ENCODE measurements at regions not wholly inside any gene's neighbourhood (a gene's known extent, or its start where the extent isn't known, plus 50 kb on each side); places are given as distances from the start of the nearest gene placed in this dataset.

DNA sequence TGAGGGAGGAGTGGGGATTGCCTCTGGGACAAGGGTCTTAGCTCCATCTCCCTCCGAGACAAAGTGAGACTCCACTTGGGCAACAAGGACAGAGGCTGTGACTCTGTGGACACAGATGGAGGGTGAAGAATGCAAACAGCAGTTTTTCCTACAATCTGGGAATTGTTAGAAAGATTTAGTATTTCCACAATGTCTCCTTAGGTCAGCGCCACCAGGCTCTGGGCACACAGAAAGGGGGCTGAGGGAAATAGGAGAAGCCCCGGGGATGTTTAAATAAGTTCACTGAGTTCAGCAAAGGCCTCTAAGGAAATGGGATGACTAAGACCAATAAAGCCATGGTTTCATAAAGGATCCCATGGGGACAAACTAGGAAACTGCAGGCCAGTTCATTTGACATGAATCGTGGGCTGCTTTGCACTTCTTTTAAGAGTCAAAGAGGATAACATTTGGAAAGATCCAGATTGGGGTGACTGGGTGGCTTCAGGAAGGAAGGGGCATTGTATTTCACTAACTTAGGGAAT is 219.8 kb upstream of the GLI3 start:
- POLR2A ChIA-PET = no interaction called here
- 68% methylated on average over 4 of the region's 4 CpGs for WGBS (ENCODE audit: insufficient coverage)
- CTCF ChIA-PET = no interaction called here

DNA sequence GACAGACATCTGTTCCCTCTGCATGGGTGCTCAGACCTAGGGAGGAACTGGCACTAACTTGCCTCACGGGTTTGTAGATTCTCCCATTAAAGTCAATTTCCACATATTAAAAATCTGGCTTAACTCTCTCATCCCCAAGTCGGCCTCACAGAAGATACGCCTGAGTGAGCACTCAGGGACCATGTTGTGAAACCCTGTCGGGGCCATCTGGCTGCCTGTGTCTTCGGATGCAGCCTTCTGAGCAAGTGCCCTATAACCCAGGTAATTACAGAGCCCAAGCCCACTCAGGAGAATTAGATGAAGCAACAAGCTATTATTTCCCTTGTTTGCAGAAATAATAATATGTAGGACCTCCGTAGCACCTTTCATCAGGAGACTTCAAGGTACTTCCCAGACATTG is 219.3 kb upstream of the GLI3 start:
- peaks cover 0 to under 1% (median 0%) of the 10 kb centered on the region in 5 experiments for H3K9me3 ChIP-seq (ENCODE audit: control extremely low read depth in 1 of 5, control insufficient read depth in 4 of 5, insufficient read depth in 2 of 5, low read depth in 1 of 5, low read length in 4 of 5)
- CTCF ChIA-PET = no interaction called here
- H3K27me3 ChIP-seq (replicated peaks in 2 of 5; ENCODE audit: control insufficient read depth in 4 of 5, insufficient read depth in 5 of 5, low read length in 4 of 5) = peaks cover 0 to 44% (median 7%) of the 10 kb centered on the region in 5 experiments

More for the DNA sequence above, 219.8 kb upstream of the GLI3 start:
- Histone ChIP-seq H3K4me3 (ENCODE audit: control insufficient read depth in 1 of 7, extremely low read depth in 1 of 7, insufficient read depth in 4 of 7, low read depth in 2 of 7, low read length in 6 of 7) (no peak overlapping the region), H3K36me3 (ENCODE audit: control insufficient read depth in 4 of 4, insufficient read depth in 4 of 4, low read length in 3 of 4) (no peaks in the 10 kb centered on the region), H3K27me3 (replicated peaks in 2 of 5; ENCODE audit: control insufficient read depth in 4 of 5, insufficient read depth in 5 of 5, low read length in 4 of 5) (peaks cover 0 to 44% (median 7%) of the 10 kb centered on the region in 5 experiments), H3K4me1 (ENCODE audit: control extremely low read depth in 1 of 4, control insufficient read depth in 4 of 4, insufficient read depth in 4 of 4, low read length in 3 of 4) (peaks cover 0 to 13% (median 0%) of the 10 kb centered on the region in 4 experiments), H3K9me3 (ENCODE audit: control extremely low read depth in 1 of 5, control insufficient read depth in 4 of 5, insufficient read depth in 2 of 5, low read depth in 1 of 5, low read length in 4 of 5) (peaks cover 0 to 3% (median 0%) of the 10 kb centered on the region in 5 experiments), H3K27ac (ENCODE audit: insufficient read depth in 1 of 2, low read depth in 1 of 2, low read length in 2 of 2, poor library complexity in 1 of 2, severe bottlenecking in 2 of 2) (no peak overlapping the region)
- no peak for DNase-seq

DNA sequence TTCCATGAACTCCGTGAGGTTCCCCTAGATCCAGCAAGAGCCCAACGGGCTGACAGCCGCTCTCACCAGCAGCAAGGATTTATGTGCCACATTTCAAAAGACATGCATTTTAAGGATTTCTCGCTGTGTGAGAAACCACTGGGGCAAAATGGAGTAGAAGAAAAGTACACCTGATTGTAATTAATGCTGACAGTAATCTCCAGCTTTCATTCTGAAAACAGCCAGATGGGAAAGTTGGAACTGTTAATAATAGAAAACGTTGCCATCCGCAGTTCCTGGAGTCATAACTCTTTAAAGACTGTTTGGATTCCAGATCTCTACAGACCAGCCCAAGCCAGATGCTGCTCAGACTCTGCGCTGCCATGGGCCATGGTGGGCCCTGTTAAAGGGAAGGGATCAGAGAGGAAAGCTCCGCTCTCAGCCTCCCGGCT is 216.9 kb upstream of the GLI3 start:
- ChIA-PET POLR2A (no interaction called here), CTCF (no interaction called here)
- H3K27me3 ChIP-seq (replicated peaks in 2 of 5; ENCODE audit: control insufficient read depth in 4 of 5, insufficient read depth in 5 of 5, low read length in 4 of 5) = peaks cover 0 to 46% (median 12%) of the 10 kb centered on the region in 5 experiments
- no peak overlapping the region for H3K27ac ChIP-seq (ENCODE audit: insufficient read depth in 1 of 2, low read depth in 1 of 2, low read length in 2 of 2, poor library complexity in 1 of 2, severe bottlenecking in 2 of 2)
- H3K36me3 ChIP-seq (ENCODE audit: control insufficient read depth in 4 of 4, insufficient read depth in 4 of 4, low read length in 3 of 4) = no peaks in the 10 kb centered on the region
- DNase-seq = no peak
- no peak overlapping the region for H3K4me3 ChIP-seq (ENCODE audit: control insufficient read depth in 1 of 7, extremely low read depth in 1 of 7, insufficient read depth in 4 of 7, low read depth in 2 of 7, low read length in 6 of 7)
- H3K9me3 ChIP-seq (ENCODE audit: control extremely low read depth in 1 of 5, control insufficient read depth in 4 of 5, insufficient read depth in 2 of 5, low read depth in 1 of 5, low read length in 4 of 5) = peaks cover 0 to 2% (median 1%) of the 10 kb centered on the region in 5 experiments
- 36% methylated on average over 6 of the region's 9 CpGs for WGBS (ENCODE audit: insufficient coverage)
- peaks cover 0 to 13% (median 0%) of the 10 kb centered on the region in 4 experiments for H3K4me1 ChIP-seq (ENCODE audit: control extremely low read depth in 1 of 4, control insufficient read depth in 4 of 4, insufficient read depth in 4 of 4, low read length in 3 of 4)

More for the DNA sequence above, 219.3 kb upstream of the GLI3 start:
- Histone ChIP-seq H3K27ac (ENCODE audit: insufficient read depth in 1 of 2, low read depth in 1 of 2, low read length in 2 of 2, poor library complexity in 1 of 2, severe bottlenecking in 2 of 2) (no peak overlapping the region), H3K4me3 (ENCODE audit: control insufficient read depth in 1 of 7, extremely low read depth in 1 of 7, insufficient read depth in 4 of 7, low read depth in 2 of 7, low read length in 6 of 7) (no peak overlapping the region), H3K36me3 (ENCODE audit: control insufficient read depth in 4 of 4, insufficient read depth in 4 of 4, low read length in 3 of 4) (no peaks in the 10 kb centered on the region), H3K4me1 (ENCODE audit: control extremely low read depth in 1 of 4, control insufficient read depth in 4 of 4, insufficient read depth in 4 of 4, low read length in 3 of 4) (peaks cover 0 to 13% (median 0%) of the 10 kb centered on the region in 4 experiments)
- no peak for DNase-seq
- 72% methylated on average over 2 of the region's 6 CpGs for WGBS (ENCODE audit: insufficient coverage)
- POLR2A ChIA-PET = no interaction called here

DNA sequence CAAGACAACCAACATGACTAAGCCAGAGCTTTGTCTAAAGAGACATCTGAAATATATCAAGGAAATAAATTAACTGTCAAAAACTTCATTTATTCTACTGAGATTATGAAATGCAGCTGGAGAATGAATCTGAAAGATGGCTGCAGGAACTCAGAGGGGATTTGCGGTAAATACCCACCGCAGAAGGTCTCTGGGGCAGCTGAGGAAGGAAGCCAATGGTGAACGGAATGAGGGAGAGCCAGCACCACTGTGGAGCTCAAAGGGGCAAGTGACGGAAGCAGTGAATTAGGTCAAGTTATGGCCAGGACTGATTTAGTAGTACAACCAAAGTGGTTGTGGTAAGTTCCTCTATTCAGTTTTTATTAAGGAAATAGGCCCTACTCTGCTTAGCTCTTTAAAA is 215.3 kb upstream of the GLI3 start:
- no peak overlapping the region for H3K4me3 ChIP-seq (ENCODE audit: control insufficient read depth in 1 of 7, extremely low read depth in 1 of 7, insufficient read depth in 4 of 7, low read depth in 2 of 7, low read length in 6 of 7)
- no peaks in the 10 kb centered on the region for H3K36me3 ChIP-seq (ENCODE audit: control insufficient read depth in 4 of 4, insufficient read depth in 4 of 4, low read length in 3 of 4)
- peaks cover 0 to 2% (median 1%) of the 10 kb centered on the region in 5 experiments for H3K9me3 ChIP-seq (ENCODE audit: control extremely low read depth in 1 of 5, control insufficient read depth in 4 of 5, insufficient read depth in 2 of 5, low read depth in 1 of 5, low read length in 4 of 5)
- DNase-seq = peak; percentile 7 to 42 (median 36)
- peaks cover 0 to 13% (median 0%) of the 10 kb centered on the region in 4 experiments for H3K4me1 ChIP-seq (ENCODE audit: control extremely low read depth in 1 of 4, control insufficient read depth in 4 of 4, insufficient read depth in 4 of 4, low read length in 3 of 4)
- ChIA-PET POLR2A (no interaction called here), CTCF (no interaction called here)
- 0% methylated on average over 4 of the region's 4 CpGs for WGBS (ENCODE audit: insufficient coverage)
- no peak overlapping the region for H3K27ac ChIP-seq (ENCODE audit: insufficient read depth in 1 of 2, low read depth in 1 of 2, low read length in 2 of 2, poor library complexity in 1 of 2, severe bottlenecking in 2 of 2)
- H3K27me3 ChIP-seq (replicated peaks in 2 of 5; ENCODE audit: control insufficient read depth in 4 of 5, insufficient read depth in 5 of 5, low read length in 4 of 5) = peaks cover 0 to 54% (median 12%) of the 10 kb centered on the region in 5 experiments

DNA sequence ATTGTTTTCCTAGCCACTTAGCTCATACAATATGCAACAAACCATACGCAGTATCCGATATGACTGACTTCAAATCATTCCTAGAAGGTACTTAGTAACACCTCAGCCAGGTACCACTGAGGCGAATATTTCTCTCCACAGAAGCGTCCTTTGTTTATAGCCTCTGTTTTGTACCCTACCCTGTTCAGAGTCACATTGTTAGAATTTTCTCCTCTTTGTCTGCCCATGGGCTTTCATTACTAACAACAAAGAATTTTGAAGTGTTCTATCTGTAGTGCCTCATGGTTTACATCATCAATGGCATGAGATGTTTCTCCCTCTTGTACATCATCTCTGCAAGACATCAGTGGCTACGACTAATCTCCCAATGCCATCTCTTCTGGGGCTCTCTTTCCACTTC is 212.4 kb upstream of the GLI3 start:
- WGBS (ENCODE audit: insufficient coverage) = 98% methylated on average over 5 of the region's 5 CpGs
- ChIA-PET POLR2A (no interaction called here), CTCF (no interaction called here)
- Histone ChIP-seq H3K4me3 (ENCODE audit: control insufficient read depth in 1 of 7, extremely low read depth in 1 of 7, insufficient read depth in 4 of 7, low read depth in 2 of 7, low read length in 6 of 7) (no peak overlapping the region), H3K9me3 (ENCODE audit: control extremely low read depth in 1 of 5, control insufficient read depth in 4 of 5, insufficient read depth in 2 of 5, low read depth in 1 of 5, low read length in 4 of 5) (peaks cover 0 to 5% (median 2%) of the 10 kb centered on the region in 5 experiments), H3K36me3 (ENCODE audit: control insufficient read depth in 4 of 4, insufficient read depth in 4 of 4, low read length in 3 of 4) (no peaks in the 10 kb centered on the region), H3K27me3 (replicated peaks in 2 of 5; ENCODE audit: control insufficient read depth in 4 of 5, insufficient read depth in 5 of 5, low read length in 4 of 5) (peaks cover 0 to 30% (median 8%) of the 10 kb centered on the region in 5 experiments), H3K4me1 (ENCODE audit: control extremely low read depth in 1 of 4, control insufficient read depth in 4 of 4, insufficient read depth in 4 of 4, low read length in 3 of 4) (peaks cover 0 to 13% (median 0%) of the 10 kb centered on the region in 4 experiments), H3K27ac (ENCODE audit: insufficient read depth in 1 of 2, low read depth in 1 of 2, low read length in 2 of 2, poor library complexity in 1 of 2, severe bottlenecking in 2 of 2) (no peak overlapping the region)
- no peak for DNase-seq

DNA sequence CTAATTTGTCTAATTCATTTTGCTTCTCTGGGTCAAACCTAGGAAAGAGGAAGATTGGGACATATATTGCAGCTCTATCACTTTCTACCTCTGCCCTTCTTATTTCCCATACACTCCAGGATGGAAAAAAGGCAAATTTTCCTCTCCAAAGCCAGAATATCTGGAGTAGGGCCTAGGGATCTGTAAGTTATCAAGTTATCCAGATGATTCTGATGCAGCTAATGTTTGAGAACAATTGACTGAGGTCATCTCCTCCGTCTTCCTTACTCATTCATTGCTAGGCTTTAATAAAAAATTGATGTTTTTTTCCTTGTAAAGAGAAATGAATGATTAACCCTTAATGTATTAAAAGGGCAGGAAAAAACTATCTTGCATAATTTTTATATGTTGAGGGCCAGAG is 211.9 kb upstream of the GLI3 start:
- Histone ChIP-seq H3K4me1 (ENCODE audit: control extremely low read depth in 1 of 4, control insufficient read depth in 4 of 4, insufficient read depth in 4 of 4, low read length in 3 of 4) (peaks cover 0 to 13% (median 0%) of the 10 kb centered on the region in 4 experiments), H3K4me3 (ENCODE audit: control insufficient read depth in 1 of 7, extremely low read depth in 1 of 7, insufficient read depth in 4 of 7, low read depth in 2 of 7, low read length in 6 of 7) (no peak overlapping the region), H3K9me3 (ENCODE audit: control extremely low read depth in 1 of 5, control insufficient read depth in 4 of 5, insufficient read depth in 2 of 5, low read depth in 1 of 5, low read length in 4 of 5) (peaks cover 0 to 5% (median 2%) of the 10 kb centered on the region in 5 experiments), H3K27ac (ENCODE audit: insufficient read depth in 1 of 2, low read depth in 1 of 2, low read length in 2 of 2, poor library complexity in 1 of 2, severe bottlenecking in 2 of 2) (no peak overlapping the region), H3K36me3 (ENCODE audit: control insufficient read depth in 4 of 4, insufficient read depth in 4 of 4, low read length in 3 of 4) (no peaks in the 10 kb centered on the region), H3K27me3 (replicated peaks in 2 of 5; ENCODE audit: control insufficient read depth in 4 of 5, insufficient read depth in 5 of 5, low read length in 4 of 5) (peaks cover 0 to 26% (median 8%) of the 10 kb centered on the region in 5 experiments)
- no peak for DNase-seq
- CTCF ChIA-PET = no interaction called here
- WGBS (ENCODE audit: insufficient coverage) = no CpG with 5 or more reads among the region's 1 CpG
- POLR2A ChIA-PET = no interaction called here

DNA sequence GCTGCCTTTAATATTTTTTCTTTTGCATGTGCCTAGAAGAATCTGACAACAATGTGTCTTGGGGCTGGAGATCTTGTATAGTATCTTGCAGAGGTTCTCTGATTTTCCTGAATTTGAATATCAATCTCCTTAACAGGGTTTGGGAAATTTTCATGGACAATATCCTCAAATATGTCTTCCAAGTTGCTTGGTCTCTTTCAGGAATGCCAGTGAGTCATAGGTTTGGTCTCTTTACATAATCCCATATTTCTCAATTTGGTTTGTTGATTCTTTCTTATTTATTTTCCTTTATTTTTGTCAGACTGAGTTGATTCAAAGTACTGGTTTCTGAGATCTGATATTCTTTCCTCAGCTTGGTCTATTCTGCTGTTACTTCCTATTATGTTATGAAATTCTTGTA is 208.7 kb upstream of the GLI3 start:
- DNase-seq = no peak
- peaks cover 0 to 12% (median 2%) of the 10 kb centered on the region in 5 experiments for H3K9me3 ChIP-seq (ENCODE audit: control extremely low read depth in 1 of 5, control insufficient read depth in 4 of 5, insufficient read depth in 2 of 5, low read depth in 1 of 5, low read length in 4 of 5)
- H3K4me3 ChIP-seq (ENCODE audit: control insufficient read depth in 1 of 7, extremely low read depth in 1 of 7, insufficient read depth in 4 of 7, low read depth in 2 of 7, low read length in 6 of 7) = no peak overlapping the region
- H3K27me3 ChIP-seq (replicated peaks in 2 of 5; ENCODE audit: control insufficient read depth in 4 of 5, insufficient read depth in 5 of 5, low read length in 4 of 5) = peaks cover 0 to 22% (median 3%) of the 10 kb centered on the region in 5 experiments
- H3K36me3 ChIP-seq (ENCODE audit: control insufficient read depth in 4 of 4, insufficient read depth in 4 of 4, low read length in 3 of 4) = no peaks in the 10 kb centered on the region
- CTCF ChIA-PET = no interaction called here
- POLR2A ChIA-PET = no interaction called here
- no peaks in the 10 kb centered on the region for H3K4me1 ChIP-seq (ENCODE audit: control extremely low read depth in 1 of 4, control insufficient read depth in 4 of 4, insufficient read depth in 4 of 4, low read length in 3 of 4)
- no peak overlapping the region for H3K27ac ChIP-seq (ENCODE audit: insufficient read depth in 1 of 2, low read depth in 1 of 2, low read length in 2 of 2, poor library complexity in 1 of 2, severe bottlenecking in 2 of 2)

Data from common myeloid progenitor, CD34-positive (primary cell).